H1 (cell line): ENCODE measurements at regions not wholly inside any gene's neighbourhood (a gene's known extent, or its start where the extent isn't known, plus 50 kb on each side); places are given as distances from the start of the nearest gene placed in this dataset.

Source experiments
- CTCF ChIA-PET: fragments of 300-600 bp; sonication (Branson Sonifier 250); formaldehyde crosslinking; loops from one replicate; lab custom pipeline; 2021; ENCODE audit not compliant: partially characterized antibody; lab: Charles Lee
- POLR2A ChIA-PET: fragments of 300-600 bp; sonication (Branson Sonifier 250); formaldehyde crosslinking; loops from one replicate; lab custom pipeline; 2021; ENCODE audit warnings: inconsistent platforms; ENCODE audit not compliant: partially characterized antibody; lab: Charles Lee
- DNase-seq, 2 experiments: peaks; one replicate each; pipeline versions ENCODE4 v3.0.0 to v3.0.0-alpha.2; 2010 to 2022; ENCODE audit warnings: low spot score in 2 of 2, low read depth in 1 of 2, mixed read lengths in 1 of 2
- FAIRE-seq: peaks from 2 replicates; lab custom pipeline; 2011; peaks lifted over from hg19 to GRCh38; lab: Jason Lieb, UNC
- H2AFZ ChIP-seq: 2 replicates; pipeline ENCODE4 v1.8.1; 2012; ENCODE audit warnings: low read length, inconsistent platforms
- H2AK5ac ChIP-seq: 2 replicates; pipeline ENCODE4 v1.6.1; 2013; ENCODE audit warnings: low read depth, low read length
- H2BK120ac ChIP-seq: replicated peaks from 2 replicates; pipeline ENCODE3; 2013; ENCODE audit warnings: low read depth, low read length, inconsistent platforms
- H2BK12ac ChIP-seq: 2 replicates; pipeline ENCODE4 v1.6.1; 2013; ENCODE audit warnings: low read depth, low read length
- H2BK15ac ChIP-seq: 2 replicates; pipeline ENCODE4 v1.6.1; 2013; ENCODE audit warnings: low read length
- H2BK20ac ChIP-seq: 2 replicates; pipeline ENCODE4 v1.6.1; 2013; ENCODE audit warnings: low read length
- H2BK5ac ChIP-seq: 2 replicates; pipeline ENCODE4 v1.6.1; 2013; ENCODE audit warnings: low read depth, low read length
- H3K14ac ChIP-seq: 2 replicates; pipeline ENCODE4 v1.6.1; 2013; ENCODE audit warnings: inconsistent platforms; ENCODE audit not compliant: insufficient read length
- H3K18ac ChIP-seq: 2 replicates; pipeline ENCODE4 v1.6.1; 2013; ENCODE audit warnings: low read length; ENCODE audit errors: extremely low read depth
- H3K23ac ChIP-seq: 2 replicates; pipeline ENCODE4 v1.6.1; 2013; ENCODE audit warnings: inconsistent platforms; ENCODE audit not compliant: insufficient read length
- H3K23me2 ChIP-seq: 2 replicates; pipeline ENCODE4 v1.6.1; 2013; ENCODE audit warnings: low read depth, low read length
- H3K27ac ChIP-seq: 2 replicates; pipeline ENCODE4 v1.6.1; 2011; ENCODE audit warnings: low read depth, low read length, inconsistent platforms
- H3K27me3 ChIP-seq, 4 experiments: replicated peaks in 1 of 4; 1 replicate in 1 of 4; 2 replicates in 3 of 4; pipeline versions ENCODE4 v1.6.1 to v1.8.1; 2011 to 2013; ENCODE audit warnings: low read length in 3 of 4, mild to moderate bottlenecking in 3 of 4, inconsistent platforms in 2 of 4, mixed read lengths in 2 of 4, moderate library complexity in 1 of 4; ENCODE audit not compliant: control insufficient read depth in 3 of 4, insufficient read depth in 3 of 4; ENCODE audit errors: extremely low read depth in 1 of 4
- H3K36me3 ChIP-seq, 4 experiments: 2 replicates each; pipeline versions ENCODE4 v1.6.1 to v1.8.1; 2011 to 2013; ENCODE audit warnings: mild to moderate bottlenecking in 4 of 4, low read length in 3 of 4, moderate library complexity in 2 of 4, control low read depth in 1 of 4, inconsistent platforms in 1 of 4; ENCODE audit not compliant: insufficient read depth in 4 of 4, control insufficient read depth in 2 of 4
- H3K4ac ChIP-seq: replicated peaks from 2 replicates; pipeline ENCODE3; 2013; ENCODE audit warnings: low read length, low read depth, mixed read lengths, inconsistent platforms; ENCODE audit not compliant: insufficient read length
- H3K4me1 ChIP-seq, 4 experiments: replicated peaks in 1 of 4; 1 replicate in 1 of 4; 2 replicates in 3 of 4; pipeline versions ENCODE4 v1.6.1 to v1.8.1; 2011 to 2013; ENCODE audit warnings: low read length in 3 of 4, inconsistent platforms in 2 of 4, mixed read lengths in 1 of 4; ENCODE audit not compliant: insufficient read depth in 4 of 4, control insufficient read depth in 3 of 4
- H3K4me2 ChIP-seq, 2 experiments: 2 replicates each; pipeline versions ENCODE4 v1.6.1 to v1.8.1; 2011 to 2013; ENCODE audit warnings: low read depth in 2 of 2, low read length in 2 of 2, control low read depth in 1 of 2, inconsistent platforms in 1 of 2, mild to moderate bottlenecking in 1 of 2; ENCODE audit not compliant: insufficient read depth in 1 of 2
- H3K4me3 ChIP-seq, 4 experiments: fragments of 200-600, 300-600 bp in 1 of 4; sonication (generic), shearing (Covaris generic), sonication (Bioruptor Twin) in 1 of 4; 2 replicates each; pipeline versions ENCODE4 v1.5.1 to v1.8.1; 2011 to 2016; ENCODE audit warnings: low read length in 4 of 4, low read depth in 3 of 4, control low read depth in 2 of 4, inconsistent platforms in 2 of 4, mild to moderate bottlenecking in 2 of 4, mixed read lengths in 1 of 4, moderate library complexity in 1 of 4; ENCODE audit not compliant: insufficient read depth in 2 of 4; ENCODE audit errors: extremely low read depth in 1 of 4
- H3K56ac ChIP-seq: replicated peaks from 2 replicates; pipeline ENCODE3; 2013; ENCODE audit warnings: low read depth, mild to moderate bottlenecking, mixed read lengths, low read length, inconsistent platforms; ENCODE audit not compliant: insufficient read length
- H3K79me1 ChIP-seq: 2 replicates; pipeline ENCODE4 v1.6.1; 2013; ENCODE audit warnings: low read depth, low read length, control low read depth
- H3K79me2 ChIP-seq, 2 experiments: 2 replicates each; pipeline versions ENCODE4 v1.6.1 to v1.8.1; 2012 to 2013; ENCODE audit warnings: low read length in 2 of 2, mild to moderate bottlenecking in 2 of 2, inconsistent platforms in 1 of 2; ENCODE audit not compliant: insufficient read depth in 2 of 2, control insufficient read depth in 1 of 2
- H3K9ac ChIP-seq, 4 experiments: replicated peaks in 1 of 4; 1 replicate in 1 of 4; 2 replicates in 3 of 4; pipeline versions ENCODE4 v1.6.1 to v1.8.1; 2011 to 2013; ENCODE audit warnings: low read depth in 3 of 4, low read length in 3 of 4, control low read depth in 2 of 4, mild to moderate bottlenecking in 2 of 4, moderate library complexity in 2 of 4, inconsistent platforms in 1 of 4; ENCODE audit errors: extremely low read depth in 1 of 4
- H3K9me3 ChIP-seq, 2 experiments: 2 replicates each; pipeline versions ENCODE4 v1.6.1 to v1.8.1; 2012 to 2013; ENCODE audit warnings: mild to moderate bottlenecking in 2 of 2, moderate library complexity in 2 of 2, control low read depth in 1 of 2, inconsistent platforms in 1 of 2, low read depth in 1 of 2, low read length in 1 of 2, mixed read lengths in 1 of 2; ENCODE audit not compliant: insufficient read depth in 2 of 2
- H4K20me1 ChIP-seq, 2 experiments: replicated peaks in 1 of 2; 2 replicates each; pipeline versions ENCODE3 to v1.8.1; 2011 to 2013; ENCODE audit warnings: inconsistent platforms in 2 of 2, low read length in 2 of 2, mild to moderate bottlenecking in 1 of 2; ENCODE audit not compliant: insufficient read depth in 2 of 2, control insufficient read depth in 1 of 2
- H4K5ac ChIP-seq: 2 replicates; pipeline ENCODE4 v1.6.1; 2013; ENCODE audit warnings: low read length, low read depth, mixed read lengths, inconsistent platforms; ENCODE audit not compliant: insufficient read length
- H4K8ac ChIP-seq: 2 replicates; pipeline ENCODE4 v1.8.0; 2013; ENCODE audit warnings: mild to moderate bottlenecking, moderate library complexity, low read length, inconsistent platforms; ENCODE audit not compliant: insufficient read depth; ENCODE audit errors: extremely low read depth
- H4K91ac ChIP-seq: replicated peaks from 2 replicates; pipeline ENCODE3; 2013; ENCODE audit warnings: low read length, mixed read lengths, inconsistent platforms; ENCODE audit not compliant: insufficient read length
- BACH1 ChIP-seq: IDR thresholded peaks from 2 replicates; pipeline ENCODE4 v1.6.1; 2012; ENCODE audit warnings: low read length, improper control_type of control experiment
- CBX8 ChIP-seq: fragments of 300-800, 300-1000 bp; sonication (generic); IDR thresholded peaks from 2 replicates; pipeline ENCODE4 v1.7.1; 2016; ENCODE audit warnings: low read depth, low read length, borderline replicate concordance
- CTBP2 ChIP-seq: IDR thresholded peaks from 2 replicates; pipeline ENCODE4 v1.7.0; 2011; ENCODE audit warnings: borderline replicate concordance, mild to moderate bottlenecking, moderate library complexity, mixed read lengths, low read length; ENCODE audit not compliant: insufficient read depth, insufficient read length
- JUN ChIP-seq: IDR thresholded peaks from 2 replicates; pipeline ENCODE4 v1.6.1; 2011; ENCODE audit warnings: low read depth, mild to moderate bottlenecking, improper control_type of control experiment, low read length
- JUND ChIP-seq: IDR thresholded peaks from 2 replicates; pipeline ENCODE4 v1.6.1; 2011; ENCODE audit warnings: mild to moderate bottlenecking, improper control_type of control experiment, low read length
- RNF2 ChIP-seq: fragments of 200-900, 300-1000 bp; sonication (generic); IDR thresholded peaks from 2 replicates; pipeline ENCODE4 v1.7.1; 2016; ENCODE audit warnings: borderline replicate concordance, low read depth, mild to moderate bottlenecking, antibody characterized with exemption, low read length; ENCODE audit not compliant: poor library complexity, severe bottlenecking; ENCODE audit errors: missing control alignments
- SIRT6 ChIP-seq: IDR thresholded peaks from one replicate; pipeline ENCODE4 v1.7.1; 2012; ENCODE audit warnings: low read length, inconsistent platforms
- WGBS, 2 experiments: shearing (Covaris generic) in 1 of 2; methylation state at CpG; one replicate each; pipeline versions ENCODE4 v1.1.6 to v1.1.7; 2013 to 2015; ENCODE audit warnings: low lambda C conversion rate in 2 of 2, mixed read lengths in 2 of 2, inconsistent platforms in 1 of 2, low coverage in 1 of 2, missing lambda C conversion rate in 1 of 2; ENCODE audit not compliant: insufficient replicate concordance in 2 of 2, insufficient coverage in 1 of 2, insufficient read length in 1 of 2; ENCODE audit errors: extremely low coverage in 1 of 2, missing lambda C conversion rate in 1 of 2; 5-methylcytosine and 5-hydroxymethylcytosine counted together

DNA sequence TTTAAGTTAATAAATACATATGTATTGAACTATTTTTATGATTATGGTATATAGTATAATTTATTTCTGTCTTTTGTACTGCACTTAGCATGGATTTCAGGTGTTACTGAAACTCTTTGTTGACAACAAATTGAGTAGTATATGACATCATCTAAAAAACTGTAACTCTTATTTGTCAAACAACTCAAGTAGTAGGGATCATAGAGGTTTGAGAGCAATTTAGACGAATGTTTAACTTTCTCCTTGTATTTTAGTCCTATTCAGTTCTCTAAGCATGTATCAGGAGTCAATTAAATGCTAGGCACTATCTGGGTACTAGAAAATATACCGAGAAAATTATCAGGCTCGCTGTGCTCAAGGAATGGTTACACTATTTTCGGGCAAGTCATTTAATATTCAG is 595.2 kb downstream of the METTL15 start:
- H3K23ac ChIP-seq = no peak overlapping the region
- H3K9ac ChIP-seq = no peak overlapping the region
- FAIRE-seq = no peak
- no peak overlapping the region for H2BK120ac ChIP-seq
- H4K20me1 ChIP-seq = no peaks in the 10 kb centered on the region
- H3K4me1 ChIP-seq = no peaks in the 10 kb centered on the region
- no peak overlapping the region for H3K14ac ChIP-seq
- no peak for TF ChIP-seq JUN
- no peak for TF ChIP-seq CTBP2
- no peak for TF ChIP-seq CBX8
- TF ChIP-seq BACH1 = no peak
- TF ChIP-seq SIRT6 = no peak
- TF ChIP-seq RNF2 = no peak
- TF ChIP-seq JUND = no peak
- TF ChIP-seq, all 59 proteins: peak for 0
- Histone ChIP-seq H3K4ac (no peak overlapping the region), H2BK20ac (no peak overlapping the region), H4K91ac (no peak overlapping the region), H4K5ac (no peak overlapping the region), H3K4me3 (no peak overlapping the region), H3K79me2 (no peaks in the 10 kb centered on the region), H2AFZ (no peak overlapping the region), H3K9me3 (no peaks in the 10 kb centered on the region), H3K23me2 (no peaks in the 10 kb centered on the region), H2BK15ac (no peak overlapping the region), H3K36me3 (no peaks in the 10 kb centered on the region), H3K56ac (no peak overlapping the region), H4K8ac (no peak overlapping the region), H3K79me1 (no peaks in the 10 kb centered on the region), H3K27ac (no peak overlapping the region), H3K18ac (no peak overlapping the region), H2BK12ac (no peak overlapping the region), H3K27me3 (no peaks in the 10 kb centered on the region), H2AK5ac (no peak overlapping the region), H2BK5ac (no peak overlapping the region), H3K4me2 (no peak overlapping the region)
- DNase-seq = no peak
- POLR2A ChIA-PET = no interaction called here
- WGBS, 2 experiments = 94% methylated on average over 4 of the region's 4 CpGs; no CpG with 5 or more reads in 1 of the 2 experiments
- CTCF ChIA-PET = no interaction called here
